GM12878 (cell line): ENCODE measurements at regions not wholly inside any gene's neighbourhood (a gene's known extent, or its start where the extent isn't known, plus 50 kb on each side); places are given as distances from the start of the nearest gene placed in this dataset. TPM values are rescaled to one million over a fixed set of nuclear protein-coding genes. Genes with fewer than 3 reads are reported as not detected.

ENCODE experiments used
- ATAC-seq: fragments of 200-7000 bp; cut with Tn5 transposase; 3 replicates; pipeline ENCODE4 v1.9.1; 2020; ENCODE audit warnings: mild to moderate bottlenecking, moderate library complexity
- BruUV-seq: library from RNA; stranded (reverse); fragments of 400-500 nt; replicated peaks from 2 replicates; lab custom pipeline; 2021; lab: Mats Ljungman, UMichigan
- CTCF ChIA-PET: fragments of 300-600 bp; sonication (Branson Sonifier 250); formaldehyde crosslinking; extraction: SDS; loops from one replicate; lab custom pipeline; 2021; ENCODE audit warnings: inconsistent platforms; lab: Yijun Ruan, JAX
- POLR2A ChIA-PET: fragments of 350-600 bp; formaldehyde crosslinking; extraction: SDS; loops from one replicate; lab custom pipeline; 2021; ENCODE audit warnings: inconsistent platforms; lab: Charles Lee
- RAD21 ChIA-PET: fragments of 300-600 bp; sonication (Branson Sonifier 250); formaldehyde crosslinking; loops from one replicate; lab custom pipeline; 2023; ENCODE audit warnings: antibody characterized with exemption; ENCODE audit not compliant: unreplicated experiment; lab: Charles Lee
- SMC1A ChIA-PET: fragments of 300-600 bp; sonication (Branson Sonifier 250); formaldehyde crosslinking; loops from one replicate; lab custom pipeline; 2023; ENCODE audit not compliant: unreplicated experiment, uncharacterized antibody; lab: Charles Lee
- DNase-seq: peaks from one replicate; pipeline ENCODE4 v3.0.0-alpha.2; 2011; ENCODE audit warnings: low read depth, low spot score
- FAIRE-seq: peaks from 3 replicates; lab custom pipeline; 2011; peaks lifted over from hg19 to GRCh38; lab: Jason Lieb, UNC
- H2AFZ ChIP-seq: 2 replicates; pipeline ENCODE4 v1.6.0; 2011; ENCODE audit warnings: low read depth, low read length, control low read depth; ENCODE audit not compliant: control insufficient read depth
- H3K27ac ChIP-seq: 2 replicates; pipeline ENCODE4 v1.5.1; 2011; ENCODE audit warnings: control low read depth; ENCODE audit not compliant: control insufficient read depth, insufficient read depth
- H3K27me3 ChIP-seq, 2 experiments: replicated peaks in 1 of 2; 2 replicates each; pipeline versions ENCODE4 v1.6.0 to v1.6.1; 2011; ENCODE audit warnings: low read length in 1 of 2; ENCODE audit not compliant: control insufficient read depth in 2 of 2, insufficient read depth in 2 of 2
- H3K36me3 ChIP-seq, 2 experiments: 2 replicates each; pipeline ENCODE4 v1.5.1; 2011; ENCODE audit warnings: low read length in 1 of 2; ENCODE audit not compliant: control insufficient read depth in 2 of 2, insufficient read depth in 2 of 2
- H3K4me1 ChIP-seq: 2 replicates; pipeline ENCODE4 v1.6.1; 2011; ENCODE audit warnings: mild to moderate bottlenecking, low read length, moderate library complexity, mixed read lengths; ENCODE audit not compliant: control insufficient read depth, insufficient read depth
- H3K4me2 ChIP-seq: 2 replicates; pipeline ENCODE4 v1.6.0; 2011; ENCODE audit warnings: control low read depth; ENCODE audit not compliant: control insufficient read depth, insufficient read depth
- H3K4me3 ChIP-seq: fragments of 200-600 bp; sonication (generic); 2 replicates; pipeline ENCODE4 v1.5.1; 2016
- H3K79me2 ChIP-seq: 2 replicates; pipeline ENCODE4 v1.6.0; 2011; ENCODE audit warnings: low read length; ENCODE audit not compliant: control insufficient read depth, insufficient read depth
- H3K9ac ChIP-seq: 2 replicates; pipeline ENCODE4 v1.8.0; 2011; ENCODE audit warnings: low read length, control low read depth, mixed read lengths; ENCODE audit not compliant: control insufficient read depth, insufficient read depth
- H3K9me3 ChIP-seq: replicated peaks from 3 replicates; pipeline ENCODE4 v1.5.1; 2011; ENCODE audit warnings: mild to moderate bottlenecking, low read length; ENCODE audit not compliant: control insufficient read depth, insufficient read depth
- H4K20me1 ChIP-seq: 2 replicates; pipeline ENCODE4 v1.6.0; 2011; ENCODE audit not compliant: control insufficient read depth, insufficient read depth
- BCLAF1 ChIP-seq: fragments of 450-650 bp; IDR thresholded peaks from 2 replicates; pipeline ENCODE4 v1.6.1; 2017; ENCODE audit warnings: antibody characterized with exemption, mild to moderate bottlenecking, moderate library complexity
- CHD2 ChIP-seq: IDR thresholded peaks from 2 replicates; pipeline ENCODE4 v1.6.1; 2011; ENCODE audit warnings: low read depth, low read length, improper control_type of control experiment, borderline replicate concordance
- HDAC2 ChIP-seq: fragments of 200-600 bp; sonication (generic); IDR thresholded peaks from 2 replicates; pipeline ENCODE4 v1.6.1; 2017
- KAT2A ChIP-seq: conservative IDR thresholded peaks from 2 replicates; pipeline ENCODE4 v1.6.1; 2011; ENCODE audit warnings: low read depth, low read length; ENCODE audit not compliant: control insufficient read depth
- NR2C1 ChIP-seq: fragments of 450-650 bp; IDR thresholded peaks from 2 replicates; pipeline ENCODE4 v1.6.1; 2017; ENCODE audit warnings: antibody characterized with exemption, mild to moderate bottlenecking, moderate library complexity
- NR2F1 ChIP-seq: fragments of 450-650 bp; conservative IDR thresholded peaks from 2 replicates; pipeline ENCODE4 v1.6.1; 2017; ENCODE audit warnings: mild to moderate bottlenecking
- POLR2AphosphoS2 ChIP-seq: IDR thresholded peaks from 2 replicates; pipeline ENCODE4 v1.6.1; 2011; ENCODE audit warnings: low read depth, mild to moderate bottlenecking, low read length, improper control_type of control experiment, moderate library complexity
- SMC3 ChIP-seq: IDR thresholded peaks from 2 replicates; pipeline ENCODE4 v1.6.1; 2011; ENCODE audit warnings: low read length, improper control_type of control experiment, borderline replicate concordance
- ZNF207 ChIP-seq: fragments of 450-650 bp; IDR thresholded peaks from 2 replicates; pipeline ENCODE4 v1.6.1; 2014; ENCODE audit warnings: antibody characterized with exemption, mild to moderate bottlenecking, borderline replicate concordance
- ZNF622 ChIP-seq: fragments of 450-650 bp; IDR thresholded peaks from 2 replicates; pipeline ENCODE4 v1.6.1; 2017; ENCODE audit warnings: mild to moderate bottlenecking, inconsistent platforms
- WGBS: methylation state at CpG from one replicate; pipeline ENCODE4 v1.1.6; 2016; ENCODE audit warnings: low lambda C conversion rate; ENCODE audit not compliant: insufficient replicate concordance, insufficient coverage; ENCODE audit errors: missing lambda C conversion rate; 5-methylcytosine and 5-hydroxymethylcytosine counted together
- in situ Hi-C: fragments of 300-500 bp; cut with MboI; formaldehyde crosslinking; loops from 9 replicates; pipeline ENCODE4 v1.14.3; 2018; ENCODE audit warnings: mixed read lengths
- intact Hi-C: fragments of 100-400 bp; cut with micrococcal nuclease; formaldehyde crosslinking; loops from one replicate; pipeline ENCODE4 v1.14.2; 2022; ENCODE audit not compliant: unreplicated experiment
- small RNA-seq: library from RNA; depleted of rRNA; stranded (forward); fragments of <200 nt; gene quantifications from one replicate; pipeline ENCODE3, GENCODE V24; 2014

GRCh38 chr12:74483057-74483456 lies 54.6 kb upstream of the ATXN7L3B start:
- H3K4me1 ChIP-seq: no peaks in the 10 kb centered on the region
- 0 out of 2 replicates have a peak, but pooled peaks have one; percentile 15 for TF ChIP-seq NR2C1
- peak; percentile 36; the same call in 1 of the 2 replicates for TF ChIP-seq NR2F1
- no peak for TF ChIP-seq BCLAF1
- TF ChIP-seq ZNF207: no peak
- no peak for TF ChIP-seq KAT2A
- no peak for TF ChIP-seq POLR2AphosphoS2
- TF ChIP-seq SMC3: no peak
- no peak for TF ChIP-seq HDAC2
- TF ChIP-seq CHD2: no peak
- no peak for TF ChIP-seq ZNF622
- FAIRE-seq: no peak
- POLR2A ChIA-PET: interaction anchor here (0.6 to 1.4 kb wide), 3 partner anchors 23 to 55 kb away, joined by 3 to 4 read pairs (median 3); no protein-coding TSS in a partner anchor
- H3K36me3 ChIP-seq: no peaks in the 10 kb centered on the region
- no peak overlapping the region for H2AFZ ChIP-seq
- no peaks in the 10 kb centered on the region for H3K27me3 ChIP-seq
- SMC1A ChIA-PET: interaction anchor here (1.9 kb wide), 1 partner anchor 10 kb away, joined by 7 read pairs; no protein-coding TSS in a partner anchor
- RAD21 ChIA-PET: no interaction called here
- no peak overlapping the region for H3K4me2 ChIP-seq
- no peak overlapping the region for H3K4me3 ChIP-seq
- no peak for ATAC-seq
- H3K79me2 ChIP-seq: no peaks in the 10 kb centered on the region
- no peak for DNase-seq
- 30% methylated on average over 3 of the region's 3 CpGs for WGBS
- H4K20me1 ChIP-seq: no peaks in the 10 kb centered on the region
- in situ Hi-C loops (no loop called here), intact Hi-C loops (no loop called here)
- CTCF ChIA-PET: interaction anchor here (1.1 to 2.1 kb wide), 3 partner anchors 10 to 50 kb away, joined by 3 to 4 read pairs (median 4); no protein-coding TSS in a partner anchor
- no peak overlapping the region for H3K27ac ChIP-seq
- no TSS peak for BruUV-seq
- no peaks in the 10 kb centered on the region for H3K9me3 ChIP-seq
- H3K9ac ChIP-seq: no peak overlapping the region

Small RNA genes in the stretch of these regions (small RNA-seq; reads per million reads assigned to genes)
- not detected for gene AC090502.2
- gene RF00096: not detected
- gene RNU6-1012P: not detected
